ENCODE measurements at regions not wholly inside any gene's neighbourhood (a gene's known extent, or its start where the extent isn't known, plus 50 kb on each side); places are given as distances from the start of the nearest gene placed in this dataset.

- no peak for DNase-seq
- no peak overlapping the region for H3K4me3 ChIP-seq
- H3K27ac ChIP-seq, result no peak overlapping the region
- H3K9me3 ChIP-seq, result no peaks in the 10 kb centered on the region
- no peaks in the 10 kb centered on the region for H3K4me1 ChIP-seq
- TF ChIP-seq CTCF (IDR thresholded peaks at IDR 0.05), result no peak
- TF ChIP-seq POLR2A (IDR thresholded peaks at IDR 0.05), result no peak
- no peaks in the 10 kb centered on the region for H3K27me3 ChIP-seq
- H3K36me3 ChIP-seq, result no peaks in the 10 kb centered on the region
These were observed 574.1 kb downstream of the XIRP2 start for GRCh38 chr2:167462379-167462778.

- H3K9me3 ChIP-seq, result no peaks in the 10 kb centered on the region
- no peaks in the 10 kb centered on the region for H3K27me3 ChIP-seq
- TF ChIP-seq POLR2A (IDR thresholded peaks at IDR 0.05) (no peak), CTCF (IDR thresholded peaks at IDR 0.05) (no peak)
- no peak overlapping the region for H3K27ac ChIP-seq
- no peak overlapping the region for H3K4me3 ChIP-seq
- no peaks in the 10 kb centered on the region for H3K36me3 ChIP-seq
- no peak for DNase-seq
- H3K4me1 ChIP-seq, result no peaks in the 10 kb centered on the region
These were observed 565.8 kb downstream of the XIRP2 start for GRCh38 chr2:167454036-167454435.

- Histone ChIP-seq H3K27ac (no peak overlapping the region), H3K9me3 (no peaks in the 10 kb centered on the region), H3K27me3 (no peaks in the 10 kb centered on the region), H3K36me3 (no peaks in the 10 kb centered on the region), H3K4me1 (no peaks in the 10 kb centered on the region), H3K4me3 (no peak overlapping the region)
- DNase-seq, result no peak
- no peak for TF ChIP-seq CTCF (IDR thresholded peaks at IDR 0.05)
- no peak for TF ChIP-seq POLR2A (IDR thresholded peaks at IDR 0.05)
These were observed 563.4 kb downstream of the XIRP2 start for GRCh38 chr2:167451496-167452289.

- Histone ChIP-seq H3K4me1 (no peaks in the 10 kb centered on the region), H3K27ac (no peak overlapping the region), H3K4me3 (no peak overlapping the region), H3K27me3 (no peaks in the 10 kb centered on the region), H3K36me3 (no peaks in the 10 kb centered on the region), H3K9me3 (no peaks in the 10 kb centered on the region)
- DNase-seq, result no peak
- TF ChIP-seq CTCF (IDR thresholded peaks at IDR 0.05) (no peak), POLR2A (IDR thresholded peaks at IDR 0.05) (no peak)
These were observed 562.1 kb downstream of the XIRP2 start for GRCh38 chr2:167450364-167450763.

GRCh38 chr2:167440382-167440781 is 552.1 kb downstream of the XIRP2 start:
- no peak for DNase-seq
- TF ChIP-seq CTCF (IDR thresholded peaks at IDR 0.05) (no peak), POLR2A (IDR thresholded peaks at IDR 0.05) (no peak)
- Histone ChIP-seq H3K9me3 (no peaks in the 10 kb centered on the region), H3K27ac (no peak overlapping the region), H3K27me3 (no peaks in the 10 kb centered on the region), H3K4me3 (no peak overlapping the region), H3K4me1 (no peaks in the 10 kb centered on the region), H3K36me3 (no peaks in the 10 kb centered on the region)
